SK-N-SH (cell line): ENCODE measurements at regions not wholly inside any gene's neighbourhood (a gene's known extent, or its start where the extent isn't known, plus 50 kb on each side); places are given as distances from the start of the nearest gene placed in this dataset.

Experiments
- CTCF ChIA-PET: fragments of 300-600, 350-600 bp; formaldehyde crosslinking; extraction: SDS; loops from one replicate; lab custom pipeline; 2021; lab: Yijun Ruan, JAX
- POLR2A ChIA-PET: fragments of 350-600 bp; sonication (Branson Sonifier 250); formaldehyde crosslinking; extraction: SDS; loops from one replicate; lab custom pipeline; 2020; ENCODE audit warnings: antibody characterized with exemption, inconsistent platforms; lab: Yijun Ruan, JAX
- DNase-seq: peaks from one replicate; pipeline ENCODE4 v3.0.0; 2012
- H2AFZ ChIP-seq: fragments of 200-600 bp; sonication (generic); 2 replicates; pipeline ENCODE4 v1.8.1; 2016; ENCODE audit warnings: antibody characterized with exemption, mild to moderate bottlenecking, low read depth
- H3F3A ChIP-seq: fragments of 200-600 bp; sonication (generic); replicated peaks from 2 replicates; pipeline ENCODE3; 2016; ENCODE audit warnings: antibody characterized with exemption, mild to moderate bottlenecking; ENCODE audit not compliant: insufficient read depth
- H3K27ac ChIP-seq, 2 experiments: fragments of 200-500 bp in 1 of 2; fragments of 200-600 bp in 1 of 2; sonication (Bioruptor generic) in 1 of 2; sonication (generic), shearing (Covaris generic) in 1 of 2; 2 replicates each; pipeline versions ENCODE4 v1.5.1 to v1.6.1; 2014 to 2016; ENCODE audit warnings: low read depth in 2 of 2, inconsistent platforms in 1 of 2, low read length in 1 of 2, mild to moderate bottlenecking in 1 of 2, mixed read lengths in 1 of 2
- H3K27me3 ChIP-seq: fragments of 200-600 bp; sonication (generic), shearing (Covaris generic); 2 replicates; pipeline ENCODE4 v1.6.1; 2016; ENCODE audit warnings: mixed run types; ENCODE audit not compliant: insufficient read depth
- H3K36me3 ChIP-seq, 2 experiments: fragments of 200-500 bp in 1 of 2; fragments of 200-600 bp in 1 of 2; sonication (Bioruptor generic) in 1 of 2; sonication (generic) in 1 of 2; replicated peaks in 1 of 2; 2 replicates each; pipeline versions ENCODE3 to v1.5.1; 2014 to 2016; ENCODE audit warnings: low read length in 1 of 2, mild to moderate bottlenecking in 1 of 2; ENCODE audit not compliant: insufficient read depth in 2 of 2, control insufficient read depth in 1 of 2
- H3K4me1 ChIP-seq, 2 experiments: fragments of 200-500 bp in 1 of 2; fragments of 200-600 bp in 1 of 2; sonication (Bioruptor generic) in 1 of 2; sonication (generic), shearing (Covaris generic) in 1 of 2; 2 replicates each; pipeline versions ENCODE4 v1.5.1 to v1.6.1; 2014 to 2016; ENCODE audit warnings: low read depth in 1 of 2, low read length in 1 of 2, mixed run types in 1 of 2; ENCODE audit not compliant: insufficient read depth in 2 of 2, control insufficient read depth in 1 of 2
- H3K4me2 ChIP-seq: fragments of 200-600 bp; sonication (generic), shearing (Covaris generic); 2 replicates; pipeline ENCODE4 v1.6.1; 2017; ENCODE audit warnings: mixed run types
- H3K4me3 ChIP-seq, 2 experiments: fragments of 200-500 bp in 1 of 2; fragments of 200-600 bp in 1 of 2; sonication (Bioruptor generic) in 1 of 2; sonication (generic), shearing (Covaris generic) in 1 of 2; 2 replicates each; pipeline versions ENCODE4 v1.5.1 to v1.8.1; 2014 to 2016; ENCODE audit warnings: low read depth in 2 of 2, inconsistent platforms in 1 of 2, low read length in 1 of 2, mild to moderate bottlenecking in 1 of 2, mixed read lengths in 1 of 2, moderate library complexity in 1 of 2
- H3K79me2 ChIP-seq: fragments of 200-600 bp; sonication (generic); 2 replicates; pipeline ENCODE4 v1.8.1; 2017; ENCODE audit warnings: mild to moderate bottlenecking; ENCODE audit not compliant: insufficient read depth
- H3K9ac ChIP-seq: fragments of 200-600 bp; sonication (generic); 2 replicates; pipeline ENCODE4 v1.6.1; 2017; ENCODE audit warnings: mixed run types
- H3K9me2 ChIP-seq: fragments of 200-600 bp; sonication (generic); 2 replicates; pipeline ENCODE4 v1.6.1; 2017; ENCODE audit warnings: mixed run types
- H3K9me3 ChIP-seq: fragments of 200-600 bp; sonication (generic); 2 replicates; pipeline ENCODE4 v1.6.1; 2017; ENCODE audit warnings: mixed run types, mild to moderate bottlenecking, moderate library complexity
- H4K20me1 ChIP-seq: fragments of 200-600 bp; sonication (generic); 2 replicates; pipeline ENCODE4 v1.6.1; 2017; ENCODE audit warnings: mild to moderate bottlenecking, mixed run types; ENCODE audit not compliant: insufficient read depth
- CHD2 ChIP-seq: fragments of 150-350 bp; IDR thresholded peaks from 2 replicates; pipeline ENCODE4 v1.6.1; 2018; ENCODE audit warnings: low read length; ENCODE audit not compliant: partially characterized antibody
- EZH2phosphoT487 ChIP-seq: fragments of 200-600 bp; sonication (generic); IDR thresholded peaks from 2 replicates; pipeline ENCODE4 v1.6.1; 2017; ENCODE audit warnings: low read depth, mixed run types, mild to moderate bottlenecking, antibody characterized with exemption, moderate library complexity, borderline replicate concordance
- FOSL2 ChIP-seq: IDR thresholded peaks from 2 replicates; pipeline ENCODE4 v1.4.0; 2012; ENCODE audit warnings: low read depth, mild to moderate bottlenecking, moderate library complexity, borderline replicate concordance
- JUND ChIP-seq: IDR thresholded peaks from 2 replicates; pipeline ENCODE4 v1.4.0; 2012
- MEF2A ChIP-seq: IDR thresholded peaks from 2 replicates; pipeline ENCODE4 v1.4.0; 2012; ENCODE audit warnings: low read depth, borderline replicate concordance
- NFIC ChIP-seq: IDR thresholded peaks from 2 replicates; pipeline ENCODE4 v1.4.0; 2012; ENCODE audit warnings: borderline replicate concordance
- NRF1 ChIP-seq: IDR thresholded peaks from 2 replicates; pipeline ENCODE4 v1.6.1; 2012; ENCODE audit warnings: low read depth, mild to moderate bottlenecking, low read length
- POLR2AphosphoS5 ChIP-seq: IDR thresholded peaks from 2 replicates; pipeline ENCODE4 v1.6.1; 2012; ENCODE audit warnings: low read depth, low read length
- RAD21 ChIP-seq: IDR thresholded peaks from 2 replicates; pipeline ENCODE4 v1.6.1; 2012; ENCODE audit warnings: mild to moderate bottlenecking, low read length
- RCOR1 ChIP-seq: fragments of 150-350 bp; IDR thresholded peaks from 2 replicates; pipeline ENCODE4 v1.6.1; 2017; ENCODE audit warnings: antibody characterized with exemption, low read length
- REST ChIP-seq: IDR thresholded peaks from 2 replicates; pipeline ENCODE4 v1.6.1; 2012; ENCODE audit warnings: mild to moderate bottlenecking, low read depth, low read length, moderate library complexity
- RFX5 ChIP-seq: IDR thresholded peaks from 2 replicates; pipeline ENCODE4 v1.6.1; 2012; ENCODE audit warnings: mild to moderate bottlenecking, improper control_type of control experiment, low read length
- SIN3A ChIP-seq: IDR thresholded peaks from 2 replicates; pipeline ENCODE4 v1.6.1; 2012; ENCODE audit warnings: low read depth, mild to moderate bottlenecking, low read length, moderate library complexity, borderline replicate concordance
- TCF12 ChIP-seq: IDR thresholded peaks from 2 replicates; pipeline ENCODE4 v1.4.0; 2012
- USF1 ChIP-seq: IDR thresholded peaks from 2 replicates; pipeline ENCODE4 v1.4.0; 2012; ENCODE audit warnings: low read depth, borderline replicate concordance
- USF2 ChIP-seq: fragments of 150-350 bp; IDR thresholded peaks from 2 replicates; pipeline ENCODE4 v1.6.1; 2017; ENCODE audit warnings: antibody characterized with exemption, low read length, low read depth, borderline replicate concordance
- YY1 ChIP-seq: IDR thresholded peaks from 2 replicates; pipeline ENCODE4 v1.4.0; 2012; ENCODE audit warnings: low read depth, mild to moderate bottlenecking
- WGBS: methylation state at CpG from one replicate; pipeline ENCODE4 v1.1.6; 2017; ENCODE audit warnings: low lambda C conversion rate; 5-methylcytosine and 5-hydroxymethylcytosine counted together

DNA sequence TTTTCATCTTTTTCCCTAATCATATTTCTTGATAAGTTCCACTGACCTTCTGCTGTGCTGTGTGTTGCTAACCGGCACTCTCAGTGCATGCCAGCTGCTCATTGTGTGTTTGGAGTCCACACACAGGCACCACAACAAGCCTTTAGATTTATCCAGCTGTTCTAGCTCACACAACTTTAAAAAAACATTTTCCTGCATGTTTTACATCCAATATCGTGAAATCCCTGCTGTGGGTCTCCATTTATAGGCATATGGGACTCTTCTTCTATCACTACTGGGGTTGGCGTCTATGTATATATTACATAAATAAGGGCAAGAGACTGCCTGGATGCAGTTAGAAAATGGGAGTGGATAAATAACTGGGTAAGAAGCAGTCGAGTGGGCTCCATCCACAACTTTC is 183.6 kb upstream of the ADARB2 start:
- no peak for DNase-seq
- no peaks in the 10 kb centered on the region for H3F3A ChIP-seq
- 24% methylated on average over 4 of the region's 4 CpGs for WGBS
- no peak overlapping the region for H3K4me2 ChIP-seq
- POLR2A ChIA-PET, result no interaction called here
- no peak overlapping the region for H3K27ac ChIP-seq
- TF ChIP-seq RFX5 (no peak), NFIC (no peak), EZH2phosphoT487 (no peak), FOSL2 (no peak), YY1 (no peak), REST (no peak), SIN3A (no peak), USF1 (no peak), CHD2 (no peak), USF2 (no peak), POLR2AphosphoS5 (no peak), MEF2A (no peak), TCF12 (no peak), RCOR1 (no peak), JUND (no peak), RAD21 (no peak), NRF1 (no peak)
- no peaks in the 10 kb centered on the region for H3K36me3 ChIP-seq
- H3K4me1 ChIP-seq, result no peaks in the 10 kb centered on the region
- CTCF ChIA-PET, result no interaction called here
- no peaks in the 10 kb centered on the region for H3K79me2 ChIP-seq
- no peak overlapping the region for H3K9ac ChIP-seq
- 0 out of 2 replicates have a peak, but pooled peaks cover 2% of the 10 kb centered on the region for H3K9me3 ChIP-seq
- H3K27me3 ChIP-seq, result no peaks in the 10 kb centered on the region
- H4K20me1 ChIP-seq, result no peaks in the 10 kb centered on the region
- H3K9me2 ChIP-seq, result no peaks in the 10 kb centered on the region
- no peak overlapping the region for H3K4me3 ChIP-seq
- H2AFZ ChIP-seq, result no peak overlapping the region
